GM19467 (cell line): ENCODE measurements at regions not wholly inside any gene's neighbourhood (a gene's known extent, or its start where the extent isn't known, plus 50 kb on each side); places are given as distances from the start of the nearest gene placed in this dataset.
"Not testable (repeated sequence)": the region's sequence is repeated elsewhere in the genome, so short reads cannot be mapped to it uniquely, and the experiment has no call there.

Experiments
- ATAC-seq: cut with Tn5 transposase; IDR thresholded peaks from one replicate; pipeline ENCODE4 v1.9.1; 2021; ENCODE audit warnings: mild to moderate bottlenecking, moderate library complexity; ENCODE audit not compliant: unreplicated experiment

GRCh38 chr4:66955784-66956183 is 589.5 kb downstream of the CENPC start:
- no peak for ATAC-seq

GRCh38 chr4:66949419-66949818 is 595.9 kb downstream of the CENPC start:
- no peak for ATAC-seq

GRCh38 chr4:66946761-66947160 is 598.5 kb downstream of the CENPC start:
- ATAC-seq = no peak

- no peak for ATAC-seq
These were observed 602.2 kb downstream of the CENPC start for GRCh38 chr4:66943112-66943511.

GRCh38 chr4:66931981-66932380 is 613.3 kb downstream of the CENPC start:
- not testable (repeated sequence) for ATAC-seq

GRCh38 chr4:66930206-66930605 is 615.1 kb downstream of the CENPC start:
- ATAC-seq = no peak

GRCh38 chr4:66929748-66930147 is 615.6 kb downstream of the CENPC start:
- ATAC-seq = no peak

- ATAC-seq = not testable (repeated sequence)
These were observed 616.4 kb downstream of the CENPC start for GRCh38 chr4:66928881-66929280.

- no peak for ATAC-seq
These were observed 617.4 kb downstream of the CENPC start for GRCh38 chr4:66927937-66928336.

GRCh38 chr4:66926687-66927086 is 618.6 kb downstream of the CENPC start:
- no peak for ATAC-seq

- no peak for ATAC-seq
These were observed 622.0 kb downstream of the CENPC start for GRCh38 chr4:66923081-66923865.

GRCh38 chr4:66921433-66921832 is 623.9 kb downstream of the CENPC start:
- ATAC-seq = no peak

- no peak for ATAC-seq
These were observed 624.8 kb downstream of the CENPC start for GRCh38 chr4:66920514-66920913.

GRCh38 chr4:66911880-66912279 is 633.4 kb downstream of the CENPC start:
- no peak for ATAC-seq

GRCh38 chr4:66906314-66906713 is 639.0 kb downstream of the CENPC start:
- ATAC-seq = no peak

GRCh38 chr4:66899422-66900065 is 645.8 kb downstream of the CENPC start:
- no peak for ATAC-seq

- ATAC-seq = no peak
These were observed 651.5 kb downstream of the CENPC start for GRCh38 chr4:66893807-66894206.

GRCh38 chr4:66887061-66887460 is 658.2 kb downstream of the CENPC start:
- ATAC-seq = no peak

GRCh38 chr4:66885501-66886165 is 659.7 kb downstream of the CENPC start:
- ATAC-seq = no peak

- ATAC-seq = no peak
These were observed 668.4 kb downstream of the CENPC start for GRCh38 chr4:66876946-66877345.

- no peak for ATAC-seq
These were observed 672.6 kb downstream of the CENPC start for GRCh38 chr4:66872661-66873060.

- ATAC-seq = no peak
These were observed 681.8 kb downstream of the CENPC start for GRCh38 chr4:66863481-66863880.
